ENCODE measurements at regions not wholly inside any gene's neighbourhood (a gene's known extent, or its start where the extent isn't known, plus 50 kb on each side); places are given as distances from the start of the nearest gene placed in this dataset.

- TF ChIP-seq, protein P1, sequence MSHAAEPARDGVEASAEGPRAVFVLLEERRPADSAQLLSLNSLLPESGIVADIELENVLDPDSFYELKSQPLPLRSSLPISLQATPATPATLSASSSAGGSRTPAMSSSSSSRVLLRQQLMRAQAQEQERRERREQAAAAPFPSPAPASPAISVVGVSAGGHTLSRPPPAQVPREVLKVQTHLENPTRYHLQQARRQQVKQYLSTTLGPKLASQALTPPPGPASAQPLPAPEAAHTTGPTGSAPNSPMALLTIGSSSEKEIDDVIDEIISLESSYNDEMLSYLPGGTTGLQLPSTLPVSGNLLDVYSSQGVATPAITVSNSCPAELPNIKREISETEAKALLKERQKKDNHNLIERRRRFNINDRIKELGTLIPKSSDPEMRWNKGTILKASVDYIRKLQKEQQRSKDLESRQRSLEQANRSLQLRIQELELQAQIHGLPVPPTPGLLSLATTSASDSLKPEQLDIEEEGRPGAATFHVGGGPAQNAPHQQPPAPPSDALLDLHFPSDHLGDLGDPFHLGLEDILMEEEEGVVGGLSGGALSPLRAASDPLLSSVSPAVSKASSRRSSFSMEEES (CRISPR knock-in tag; IDR thresholded peaks at IDR 0.05) = peak; percentile 19; the same call in 1 of the 2 replicates
- TF ChIP-seq ZZZ3 (IDR thresholded peaks at IDR 0.05) = no peak
- DNase-seq (ENCODE audit: extremely low read depth in 1 of 4, low spot score in 3 of 4) (no peak), FAIRE-seq (no peak), ATAC-seq (no peak)
- H3K9me1 ChIP-seq (ENCODE audit: control insufficient read depth, insufficient read depth, low read length) = no peaks in the 10 kb centered on the region
- ChIA-PET CTCF (ENCODE audit: low intra/inter-chr PET ratio) (no interaction called here), POLR2A (no interaction called here)
- no peak overlapping the region for H3K4me3 ChIP-seq
- no peak overlapping the region for H3K27ac ChIP-seq (ENCODE audit: extremely low read depth, low read depth, low read length)
- no peaks in the 10 kb centered on the region for H4K20me1 ChIP-seq (replicated peaks; ENCODE audit: control insufficient read depth, insufficient read depth, low read length)
- H3K4me2 ChIP-seq (ENCODE audit: insufficient read depth, low read length) = no peak overlapping the region
- WGBS (ENCODE audit: insufficient coverage, low coverage, missing lambda C conversion rate) = 6% methylated on average over 4 of the region's 5 CpGs
- in situ Hi-C loops (cut with MboI) = no loop called here
- BruUV-seq (replicated peaks) = no TSS peak
- H3K27me3 ChIP-seq (ENCODE audit: control insufficient read depth in 2 of 2, insufficient read depth in 2 of 2, low read length in 2 of 2) = no peaks in the 10 kb centered on the region
- no peaks in the 10 kb centered on the region for H3K79me2 ChIP-seq (ENCODE audit: control insufficient read depth, insufficient read depth, low read length)
- H3K9me3 ChIP-seq (replicated peaks; ENCODE audit: control insufficient read depth, insufficient read depth, low read depth, low read length) = no peaks in the 10 kb centered on the region
- intact Hi-C loops (cut with micrococcal nuclease) = no loop called here
- no peak overlapping the region for H2AFZ ChIP-seq (ENCODE audit: low read depth, low read length)
- H3K36me3 ChIP-seq (ENCODE audit: control insufficient read depth, insufficient read depth, low read length) = no peaks in the 10 kb centered on the region
- no peaks in the 10 kb centered on the region for H3K4me1 ChIP-seq (replicated peaks in 1 of 2; ENCODE audit: control insufficient read depth in 2 of 2, insufficient read depth in 2 of 2, low read length in 2 of 2)
- no peak overlapping the region for H3K9ac ChIP-seq (ENCODE audit: insufficient read depth in 1 of 2, low read depth in 2 of 2, low read length in 2 of 2)
Measured at GRCh38 chr3:94611596-94611995, 548.7 kb downstream of the NSUN3 start.

DNA sequence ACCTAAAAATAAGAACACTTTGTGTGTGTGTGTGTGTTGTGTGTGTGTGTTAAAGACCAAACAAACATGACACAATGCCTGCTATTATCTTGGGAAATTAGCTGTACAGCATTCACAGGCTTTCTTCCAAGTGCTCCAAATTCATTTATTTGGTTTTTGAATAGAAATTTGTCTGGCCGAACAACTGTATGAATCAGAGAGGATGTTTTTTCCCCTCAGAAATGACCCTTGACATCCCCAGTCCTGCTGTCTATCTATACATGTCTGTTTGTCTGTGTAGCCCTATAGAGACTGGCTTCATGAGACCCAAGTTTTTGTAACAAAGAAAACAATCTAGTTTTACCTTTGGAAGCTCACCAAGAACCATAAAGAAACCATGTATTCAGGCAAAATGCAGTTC, 549.8 kb downstream of the NSUN3 start:
- no peak for FAIRE-seq
- Histone ChIP-seq H3K4me3 (no peak overlapping the region), H3K9ac (ENCODE audit: insufficient read depth in 1 of 2, low read depth in 2 of 2, low read length in 2 of 2) (no peak overlapping the region), H3K79me2 (ENCODE audit: control insufficient read depth, insufficient read depth, low read length) (no peaks in the 10 kb centered on the region), H3K4me1 (replicated peaks in 1 of 2; ENCODE audit: control insufficient read depth in 2 of 2, insufficient read depth in 2 of 2, low read length in 2 of 2) (no peaks in the 10 kb centered on the region), H4K20me1 (replicated peaks; ENCODE audit: control insufficient read depth, insufficient read depth, low read length) (no peaks in the 10 kb centered on the region), H3K36me3 (ENCODE audit: control insufficient read depth, insufficient read depth, low read length) (no peaks in the 10 kb centered on the region), H2AFZ (ENCODE audit: low read depth, low read length) (no peak overlapping the region), H3K9me1 (ENCODE audit: control insufficient read depth, insufficient read depth, low read length) (no peaks in the 10 kb centered on the region), H3K27ac (ENCODE audit: extremely low read depth, low read depth, low read length) (no peak overlapping the region), H3K9me3 (replicated peaks; ENCODE audit: control insufficient read depth, insufficient read depth, low read depth, low read length) (no peaks in the 10 kb centered on the region), H3K4me2 (ENCODE audit: insufficient read depth, low read length) (no peak overlapping the region), H3K27me3 (ENCODE audit: control insufficient read depth in 2 of 2, insufficient read depth in 2 of 2, low read length in 2 of 2) (no peaks in the 10 kb centered on the region)
- DNase-seq (ENCODE audit: extremely low read depth in 1 of 4, low spot score in 3 of 4) = no peak
- POLR2A ChIA-PET = no interaction called here
- CTCF ChIA-PET (ENCODE audit: low intra/inter-chr PET ratio) = no interaction called here
- no peak for ATAC-seq
- intact Hi-C loops (cut with micrococcal nuclease) (no loop called here), in situ Hi-C loops (cut with MboI) (no loop called here)
- BruUV-seq (replicated peaks) = no TSS peak
- 0% methylated on average over 1 of the region's 1 CpG for WGBS (ENCODE audit: insufficient coverage, low coverage, missing lambda C conversion rate)
- no peak for TF ChIP-seq ZFP36 (IDR thresholded peaks at IDR 0.05; ENCODE audit: low read depth, low read length, partially characterized antibody)
- no peak for TF ChIP-seq ZBTB12 (CRISPR knock-in tag; IDR thresholded peaks at IDR 0.05)
- no peak for TF ChIP-seq BDP1 (IDR thresholded peaks at IDR 0.05; ENCODE audit: insufficient read depth, insufficient read length)
- TF ChIP-seq, protein P2, sequence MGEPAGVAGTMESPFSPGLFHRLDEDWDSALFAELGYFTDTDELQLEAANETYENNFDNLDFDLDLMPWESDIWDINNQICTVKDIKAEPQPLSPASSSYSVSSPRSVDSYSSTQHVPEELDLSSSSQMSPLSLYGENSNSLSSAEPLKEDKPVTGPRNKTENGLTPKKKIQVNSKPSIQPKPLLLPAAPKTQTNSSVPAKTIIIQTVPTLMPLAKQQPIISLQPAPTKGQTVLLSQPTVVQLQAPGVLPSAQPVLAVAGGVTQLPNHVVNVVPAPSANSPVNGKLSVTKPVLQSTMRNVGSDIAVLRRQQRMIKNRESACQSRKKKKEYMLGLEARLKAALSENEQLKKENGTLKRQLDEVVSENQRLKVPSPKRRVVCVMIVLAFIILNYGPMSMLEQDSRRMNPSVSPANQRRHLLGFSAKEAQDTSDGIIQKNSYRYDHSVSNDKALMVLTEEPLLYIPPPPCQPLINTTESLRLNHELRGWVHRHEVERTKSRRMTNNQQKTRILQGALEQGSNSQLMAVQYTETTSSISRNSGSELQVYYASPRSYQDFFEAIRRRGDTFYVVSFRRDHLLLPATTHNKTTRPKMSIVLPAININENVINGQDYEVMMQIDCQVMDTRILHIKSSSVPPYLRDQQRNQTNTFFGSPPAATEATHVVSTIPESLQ (CRISPR knock-in tag; IDR thresholded peaks at IDR 0.05) = no peak
- TF ChIP-seq ZNF696 (CRISPR knock-in tag; conservative IDR thresholded peaks at IDR 0.05) = no peak
- no peak for TF ChIP-seq U2AF2 (optimal IDR thresholded peaks at IDR 0.05; ENCODE audit: low read depth, low read length)
- TF ChIP-seq MEF2D (tag; conservative IDR thresholded peaks at IDR 0.05; ENCODE audit: low read depth) = no peak
- TF ChIP-seq, protein P3, sequence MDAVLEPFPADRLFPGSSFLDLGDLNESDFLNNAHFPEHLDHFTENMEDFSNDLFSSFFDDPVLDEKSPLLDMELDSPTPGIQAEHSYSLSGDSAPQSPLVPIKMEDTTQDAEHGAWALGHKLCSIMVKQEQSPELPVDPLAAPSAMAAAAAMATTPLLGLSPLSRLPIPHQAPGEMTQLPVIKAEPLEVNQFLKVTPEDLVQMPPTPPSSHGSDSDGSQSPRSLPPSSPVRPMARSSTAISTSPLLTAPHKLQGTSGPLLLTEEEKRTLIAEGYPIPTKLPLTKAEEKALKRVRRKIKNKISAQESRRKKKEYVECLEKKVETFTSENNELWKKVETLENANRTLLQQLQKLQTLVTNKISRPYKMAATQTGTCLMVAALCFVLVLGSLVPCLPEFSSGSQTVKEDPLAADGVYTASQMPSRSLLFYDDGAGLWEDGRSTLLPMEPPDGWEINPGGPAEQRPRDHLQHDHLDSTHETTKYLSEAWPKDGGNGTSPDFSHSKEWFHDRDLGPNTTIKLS (IDR thresholded peaks at IDR 0.05; ENCODE audit: borderline replicate concordance, low read depth) = no peak

Data from K562 (cell line).